Neuronal stem cell (in vitro differentiated cells): ENCODE measurements at regions not wholly inside any gene's neighbourhood (a gene's known extent, or its start where the extent isn't known, plus 50 kb on each side); places are given as distances from the start of the nearest gene placed in this dataset.

Experiments used
- DNase-seq: peaks from one replicate; pipeline ENCODE4 v3.0.0-alpha.2; 2013; ENCODE audit warnings: low spot score
- H2AFZ ChIP-seq: one replicate; pipeline ENCODE4 v1.6.1; 2013; ENCODE audit warnings: mild to moderate bottlenecking, low read length, inconsistent platforms
- H2AK5ac ChIP-seq: 2 replicates; pipeline ENCODE4 v1.6.1; 2013; ENCODE audit warnings: low read depth, mild to moderate bottlenecking, inconsistent platforms, low read length, moderate library complexity, mixed read lengths
- H2BK120ac ChIP-seq: 2 replicates; pipeline ENCODE4 v1.6.1; 2013; ENCODE audit warnings: low read depth, mild to moderate bottlenecking, inconsistent platforms, low read length, moderate library complexity, mixed read lengths
- H2BK12ac ChIP-seq: one replicate; pipeline ENCODE4 v1.6.1; 2013; ENCODE audit warnings: low read length, inconsistent platforms
- H2BK15ac ChIP-seq: 2 replicates; pipeline ENCODE4 v1.6.1; 2013; ENCODE audit warnings: mild to moderate bottlenecking, low read length, inconsistent platforms, mixed read lengths
- H2BK5ac ChIP-seq: one replicate; pipeline ENCODE4 v1.6.1; 2013; ENCODE audit warnings: inconsistent platforms, mild to moderate bottlenecking, low read length, moderate library complexity
- H3K14ac ChIP-seq: one replicate; pipeline ENCODE4 v1.6.1; 2013; ENCODE audit warnings: low read length, inconsistent platforms
- H3K18ac ChIP-seq: 2 replicates; pipeline ENCODE4 v1.6.1; 2013; ENCODE audit warnings: low read length, inconsistent platforms
- H3K23ac ChIP-seq: 2 replicates; pipeline ENCODE4 v1.6.1; 2013; ENCODE audit warnings: low read depth, mild to moderate bottlenecking, mixed read lengths, low read length, inconsistent platforms; ENCODE audit not compliant: poor library complexity
- H3K27ac ChIP-seq: replicated peaks from 3 replicates; pipeline ENCODE4 v1.5.1; 2013; ENCODE audit warnings: low read length, inconsistent platforms
- H3K27me3 ChIP-seq, 3 experiments: 2 replicates each; pipeline ENCODE4 v1.6.1; 2013; ENCODE audit warnings: low read length in 3 of 3, mild to moderate bottlenecking in 2 of 3, inconsistent platforms in 1 of 3, low read depth in 1 of 3, mixed read lengths in 1 of 3, moderate library complexity in 1 of 3; ENCODE audit not compliant: control insufficient read depth in 3 of 3, insufficient read depth in 3 of 3
- H3K36me3 ChIP-seq, 2 donors: replicated peaks in 1 of 2; 2 replicates each; pipeline ENCODE4 v1.6.1; 2013; ENCODE audit warnings: low read length in 2 of 2; ENCODE audit not compliant: control insufficient read depth in 2 of 2, insufficient read depth in 2 of 2
- H3K4ac ChIP-seq: 2 replicates; pipeline ENCODE4 v1.6.1; 2013; ENCODE audit warnings: inconsistent platforms, mild to moderate bottlenecking, low read length, moderate library complexity
- H3K4me1 ChIP-seq, 2 donors: 1 replicate in 1 of 2; 2 replicates in 1 of 2; pipeline ENCODE4 v1.6.1; 2013; ENCODE audit warnings: low read length in 2 of 2, low read depth in 1 of 2; ENCODE audit not compliant: control insufficient read depth in 2 of 2, insufficient read depth in 1 of 2
- H3K4me2 ChIP-seq: one replicate; pipeline ENCODE4 v1.6.1; 2013; ENCODE audit warnings: mild to moderate bottlenecking, low read length, inconsistent platforms; ENCODE audit not compliant: insufficient read depth, poor library complexity, severe bottlenecking
- H3K4me3 ChIP-seq, 2 donors: 2 replicates each; pipeline ENCODE4 v1.5.1; 2013; ENCODE audit warnings: low read length in 2 of 2, mild to moderate bottlenecking in 2 of 2, inconsistent platforms in 1 of 2, moderate library complexity in 1 of 2
- H3K79me1 ChIP-seq: one replicate; pipeline ENCODE4 v1.6.1; 2013; ENCODE audit warnings: low read depth, mild to moderate bottlenecking, inconsistent platforms, low read length, moderate library complexity
- H3K9ac ChIP-seq: one replicate; pipeline ENCODE4 v1.6.1; 2013; ENCODE audit warnings: mild to moderate bottlenecking, low read depth, low read length, inconsistent platforms; ENCODE audit not compliant: poor library complexity
- H3K9me3 ChIP-seq, 2 donors: replicated peaks in 1 of 2; 2 replicates each; pipeline versions ENCODE3 to v1.6.1; 2013; ENCODE audit warnings: low read length in 2 of 2, mild to moderate bottlenecking in 2 of 2, inconsistent platforms in 1 of 2, low read depth in 1 of 2, mixed read lengths in 1 of 2, moderate library complexity in 1 of 2; ENCODE audit not compliant: control insufficient read depth in 2 of 2, insufficient read depth in 1 of 2
- H4K8ac ChIP-seq: one replicate; pipeline ENCODE4 v1.6.1; 2013; ENCODE audit warnings: low read depth, mild to moderate bottlenecking, inconsistent platforms, low read length, moderate library complexity
- H4K91ac ChIP-seq: one replicate; pipeline ENCODE4 v1.6.1; 2013; ENCODE audit warnings: low read length, low read depth, mild to moderate bottlenecking, inconsistent platforms; ENCODE audit not compliant: poor library complexity
- WGBS, 2 donors: extraction: QIAGEN DNeasy Blood & Tissue Kit; methylation state at CpG; one replicate each; pipeline ENCODE4 v1.1.7; 2013; ENCODE audit warnings: missing lambda C conversion rate in 2 of 2, mixed read lengths in 1 of 2; ENCODE audit not compliant: insufficient read length in 2 of 2, insufficient replicate concordance in 1 of 2; ENCODE audit errors: extremely low coverage in 2 of 2; 5-methylcytosine and 5-hydroxymethylcytosine counted together

GRCh38 chr13:50456111-50456510 is 387.4 kb downstream of the DLEU7 start:
- no peak overlapping the region for H2BK5ac ChIP-seq
- no peak overlapping the region for H3K14ac ChIP-seq
- H2AK5ac ChIP-seq: no peak overlapping the region
- no peak overlapping the region for H2BK12ac ChIP-seq
- no peaks in the 10 kb centered on the region for H3K36me3 ChIP-seq
- H3K4me1 ChIP-seq: peaks cover 0 to 2% of the 10 kb centered on the region in 2 donors
- H3K4ac ChIP-seq: no peak overlapping the region
- peaks cover 2% of the 10 kb centered on the region for H3K79me1 ChIP-seq
- H3K4me2 ChIP-seq: no peak overlapping the region
- no peak overlapping the region for H2BK120ac ChIP-seq
- no peak overlapping the region for H2AFZ ChIP-seq
- H4K91ac ChIP-seq: no peak overlapping the region
- H4K8ac ChIP-seq: no peak overlapping the region
- H3K9me3 ChIP-seq: peaks cover 0 to 3% of the 10 kb centered on the region in 2 donors
- no peak overlapping the region for H3K9ac ChIP-seq
- no peak for DNase-seq
- H3K18ac ChIP-seq: no peak overlapping the region
- no CpG with 5 or more reads among the region's 3 CpGs for WGBS, 2 donors
- no peak overlapping the region for H3K23ac ChIP-seq
- no peak overlapping the region for H2BK15ac ChIP-seq
- H3K4me3 ChIP-seq: no peak overlapping the region
- no peaks in the 10 kb centered on the region for H3K27me3 ChIP-seq
- H3K27ac ChIP-seq: no peak overlapping the region

GRCh38 chr13:50457415-50458393 is 385.8 kb downstream of the DLEU7 start:
- Histone ChIP-seq H3K27ac (no peak overlapping the region), H2BK12ac (no peak overlapping the region), H3K4me1 (peaks cover 0 to 1% of the 10 kb centered on the region in 2 donors), H3K27me3 (no peaks in the 10 kb centered on the region), H2AFZ (no peak overlapping the region), H2BK15ac (no peak overlapping the region), H2BK120ac (no peak overlapping the region), H3K4me2 (no peak overlapping the region), H3K79me1 (no peaks in the 10 kb centered on the region), H3K36me3 (no peaks in the 10 kb centered on the region), H3K4me3 (no peak overlapping the region), H4K91ac (no peak overlapping the region), H2BK5ac (no peak overlapping the region), H3K4ac (no peak overlapping the region), H2AK5ac (no peak overlapping the region), H3K9ac (no peak overlapping the region), H3K18ac (no peak overlapping the region), H4K8ac (no peak overlapping the region), H3K23ac (no peak overlapping the region), H3K14ac (no peak overlapping the region), H3K9me3 (no peaks in the 10 kb centered on the region)
- no peak for DNase-seq
- WGBS, 2 donors: no CpG with 5 or more reads among the region's 5 CpGs

GRCh38 chr13:50459046-50459445 is 384.4 kb downstream of the DLEU7 start:
- H3K4me3 ChIP-seq: no peak overlapping the region
- H3K9me3 ChIP-seq: no peaks in the 10 kb centered on the region
- H3K4ac ChIP-seq: no peak overlapping the region
- H2BK12ac ChIP-seq: no peak overlapping the region
- H4K8ac ChIP-seq: no peak overlapping the region
- no peak overlapping the region for H3K27ac ChIP-seq
- H2AK5ac ChIP-seq: no peak overlapping the region
- no peak overlapping the region for H2BK5ac ChIP-seq
- H3K9ac ChIP-seq: no peak overlapping the region
- H3K4me2 ChIP-seq: no peak overlapping the region
- H4K91ac ChIP-seq: no peak overlapping the region
- no peaks in the 10 kb centered on the region for H3K4me1 ChIP-seq
- no peaks in the 10 kb centered on the region for H3K27me3 ChIP-seq
- no peak overlapping the region for H3K18ac ChIP-seq
- no peak overlapping the region for H2AFZ ChIP-seq
- H3K79me1 ChIP-seq: no peaks in the 10 kb centered on the region
- H3K14ac ChIP-seq: no peak overlapping the region
- no peak overlapping the region for H2BK120ac ChIP-seq
- H3K36me3 ChIP-seq: no peaks in the 10 kb centered on the region
- no CpG with 5 or more reads among the region's 2 CpGs for WGBS, 2 donors
- no peak overlapping the region for H2BK15ac ChIP-seq
- no peak for DNase-seq
- H3K23ac ChIP-seq: no peak overlapping the region

- no peak for DNase-seq
- no peaks in the 10 kb centered on the region for H3K36me3 ChIP-seq
- no peak overlapping the region for H3K4me2 ChIP-seq
- no peak overlapping the region for H2AK5ac ChIP-seq
- H3K4me1 ChIP-seq: no peaks in the 10 kb centered on the region
- H3K9me3 ChIP-seq: no peaks in the 10 kb centered on the region
- no peaks in the 10 kb centered on the region for H3K27me3 ChIP-seq
- no peak overlapping the region for H3K14ac ChIP-seq
- H3K4me3 ChIP-seq: no peak overlapping the region
- no peaks in the 10 kb centered on the region for H3K79me1 ChIP-seq
- no peak overlapping the region for H3K27ac ChIP-seq
- H3K4ac ChIP-seq: no peak overlapping the region
- H3K18ac ChIP-seq: no peak overlapping the region
- H2AFZ ChIP-seq: no peak overlapping the region
- H2BK120ac ChIP-seq: no peak overlapping the region
- H4K8ac ChIP-seq: no peak overlapping the region
- H4K91ac ChIP-seq: no peak overlapping the region
- no peak overlapping the region for H3K23ac ChIP-seq
- no peak overlapping the region for H3K9ac ChIP-seq
- H2BK5ac ChIP-seq: no peak overlapping the region
- no peak overlapping the region for H2BK15ac ChIP-seq
- no peak overlapping the region for H2BK12ac ChIP-seq
Observed at GRCh38 chr13:50459658-50460057, 383.8 kb downstream of the DLEU7 start.
